ENCODE measurements at regions not wholly inside any gene's neighbourhood (a gene's known extent, or its start where the extent isn't known, plus 50 kb on each side); places are given as distances from the start of the nearest gene placed in this dataset.

GRCh38 chr4:14053291-14053690 is 425.8 kb upstream of the BOD1L1 start:
- Histone ChIP-seq H3K23me2 (ENCODE audit: low read depth, low read length) (no peaks in the 10 kb centered on the region), H2BK12ac (ENCODE audit: low read depth, low read length) (no peak overlapping the region), H3K4me1 (replicated peaks in 1 of 4; ENCODE audit: control insufficient read depth in 3 of 4, insufficient read depth in 4 of 4, low read length in 3 of 4) (no peaks in the 10 kb centered on the region), H3K14ac (ENCODE audit: insufficient read length) (no peak overlapping the region), H4K8ac (ENCODE audit: extremely low read depth, insufficient read depth, low read length) (no peak overlapping the region), H2AFZ (ENCODE audit: low read length) (no peak overlapping the region), H4K5ac (ENCODE audit: insufficient read length, low read depth, low read length) (no peak overlapping the region), H3K9ac (replicated peaks in 1 of 4; ENCODE audit: extremely low read depth in 1 of 4, low read depth in 3 of 4, low read length in 3 of 4) (no peak overlapping the region), H2BK120ac (replicated peaks; ENCODE audit: low read depth, low read length) (no peak overlapping the region), H2AK5ac (ENCODE audit: low read depth, low read length) (no peak overlapping the region), H4K20me1 (replicated peaks in 1 of 2; ENCODE audit: control insufficient read depth in 1 of 2, insufficient read depth in 2 of 2, low read length in 2 of 2) (no peaks in the 10 kb centered on the region), H4K91ac (replicated peaks; ENCODE audit: insufficient read length, low read length) (no peak overlapping the region), H3K18ac (ENCODE audit: extremely low read depth, low read length) (no peak overlapping the region), H2BK20ac (ENCODE audit: low read length) (no peak overlapping the region), H3K36me3 (ENCODE audit: control insufficient read depth in 2 of 4, insufficient read depth in 4 of 4, low read length in 3 of 4) (no peaks in the 10 kb centered on the region), H3K27me3 (replicated peaks in 1 of 4; ENCODE audit: control insufficient read depth in 3 of 4, extremely low read depth in 1 of 4, insufficient read depth in 3 of 4, low read length in 3 of 4) (peaks cover 0 to 1% (median 0%) of the 10 kb centered on the region in 4 experiments; a peak in 1 of 7 replicates), H3K79me2 (ENCODE audit: control insufficient read depth in 1 of 2, insufficient read depth in 2 of 2, low read length in 2 of 2) (no peaks in the 10 kb centered on the region), H3K4me3 (ENCODE audit: extremely low read depth in 1 of 4, insufficient read depth in 2 of 4, low read depth in 3 of 4, low read length in 4 of 4) (no peak overlapping the region), H3K56ac (replicated peaks; ENCODE audit: insufficient read length, low read depth, low read length) (no peak overlapping the region), H2BK5ac (ENCODE audit: low read depth, low read length) (no peak overlapping the region), H2BK15ac (ENCODE audit: low read length) (no peak overlapping the region), H3K4me2 (ENCODE audit: insufficient read depth in 1 of 2, low read depth in 2 of 2, low read length in 2 of 2) (no peak overlapping the region), H3K4ac (replicated peaks; ENCODE audit: insufficient read length, low read depth, low read length) (no peak overlapping the region), H3K27ac (ENCODE audit: low read depth, low read length) (no peak overlapping the region), H3K9me3 (ENCODE audit: insufficient read depth in 2 of 2, low read depth in 1 of 2, low read length in 1 of 2) (no peaks in the 10 kb centered on the region), H3K79me1 (ENCODE audit: low read depth, low read length) (no peaks in the 10 kb centered on the region), H3K23ac (ENCODE audit: insufficient read length) (no peak overlapping the region)
- CTCF ChIA-PET (ENCODE audit: partially characterized antibody), result interaction anchor here (1.6 kb wide), 1 partner anchor 12 kb away, joined by 4 read pairs; no protein-coding TSS in a partner anchor
- POLR2A ChIA-PET (ENCODE audit: partially characterized antibody), result no interaction called here
- TF ChIP-seq TAF1 (IDR thresholded peaks at IDR 0.05; ENCODE audit: low read depth, low read length) (no peak), POLR2AphosphoS5 (IDR thresholded peaks at IDR 0.05; ENCODE audit: low read depth, low read length) (no peak), ASH2L (IDR thresholded peaks at IDR 0.05; ENCODE audit: low read length) (no peak), EZH2 (IDR thresholded peaks at IDR 0.05; ENCODE audit: low read depth, low read length, severe bottlenecking) (no peak), BACH1 (IDR thresholded peaks at IDR 0.05; ENCODE audit: low read length) (no peak), SIX5 (IDR thresholded peaks at IDR 0.05; ENCODE audit: low read depth, low read length) (no peak), SIRT6 (IDR thresholded peaks at IDR 0.05; ENCODE audit: low read length) (no peak), GABPA (IDR thresholded peaks at IDR 0.05; ENCODE audit: borderline replicate concordance, insufficient read depth, low read length) (no peak), CHD1 (IDR thresholded peaks at IDR 0.05; ENCODE audit: low read depth, low read length) (no peak), FOSL1 (IDR thresholded peaks at IDR 0.05; ENCODE audit: insufficient read depth, low read depth, low read length) (no peak), CHD2 (IDR thresholded peaks at IDR 0.05; ENCODE audit: low read length) (no peak), MAX (IDR thresholded peaks at IDR 0.05) (no peak)
- DNase-seq (ENCODE audit: low read depth in 1 of 2, low spot score in 2 of 2) (no peak), FAIRE-seq (no peak)
- WGBS, 2 experiments (ENCODE audit: extremely low coverage in 1 of 2, insufficient coverage in 1 of 2, insufficient read length in 1 of 2, insufficient replicate concordance in 2 of 2, low coverage in 1 of 2, low lambda C conversion rate in 2 of 2, missing lambda C conversion rate in 1 of 2), result 92% methylated on average over 1 of the region's 1 CpG; no CpG with 5 or more reads in 1 of the 2 experiments

All from H1 (cell line).